K562 (cell line): ENCODE measurements at regions not wholly inside any gene's neighbourhood (a gene's known extent, or its start where the extent isn't known, plus 50 kb on each side); places are given as distances from the start of the nearest gene placed in this dataset.

Experiments used
- ATAC-seq: fragments of 200-7000 bp; cut with Tn5 transposase; 3 replicates; pipeline ENCODE4 v1.9.1; 2020; ENCODE audit warnings: moderate library complexity
- BruUV-seq: library from RNA; stranded (reverse); fragments of 400-500 nt; replicated peaks from 2 replicates; lab custom pipeline; 2021; lab: Mats Ljungman, UMichigan
- CTCF ChIA-PET: fragments of 300-600 bp; formaldehyde crosslinking; extraction: SDS; loops from one replicate; lab custom pipeline; 2021; ENCODE audit warnings: low intra/inter-chr PET ratio; lab: Yijun Ruan, JAX
- POLR2A ChIA-PET: fragments of 300-600, 350-650 bp; sonication (Branson Sonifier 250); formaldehyde crosslinking; extraction: SDS; loops from one replicate; lab custom pipeline; 2021; ENCODE audit warnings: antibody characterized with exemption, inconsistent platforms; lab: Yijun Ruan, JAX
- DNase-seq, 4 experiments: peaks; one replicate each; pipeline versions ENCODE4 v3.0.0 to v3.0.0-alpha.2; 2011 to 2018; ENCODE audit warnings: low spot score in 3 of 4, mixed read lengths in 3 of 4; ENCODE audit errors: extremely low read depth in 1 of 4
- FAIRE-seq: peaks from 2 replicates; lab custom pipeline; 2011; peaks lifted over from hg19 to GRCh38; lab: Jason Lieb, UNC
- H2AFZ ChIP-seq: 2 replicates; pipeline ENCODE4 v1.6.0; 2011; ENCODE audit warnings: low read depth, low read length, control low read depth, inconsistent platforms
- H3K27ac ChIP-seq: fragments of 200-600 bp; 3 replicates; pipeline ENCODE4 v1.8.0; 2011; ENCODE audit warnings: low read depth, mild to moderate bottlenecking, control low read depth, inconsistent platforms, low read length, moderate library complexity, mixed read lengths; ENCODE audit errors: extremely low read depth
- H3K27me3 ChIP-seq, 2 experiments: fragments of 300-600 bp in 1 of 2; 2 replicates in 1 of 2; 3 replicates in 1 of 2; pipeline versions ENCODE4 v1.6.0 to v1.8.0; 2011; ENCODE audit warnings: inconsistent platforms in 2 of 2, low read length in 2 of 2, mild to moderate bottlenecking in 1 of 2, mixed read lengths in 1 of 2, moderate library complexity in 1 of 2; ENCODE audit not compliant: control insufficient read depth in 2 of 2, insufficient read depth in 2 of 2
- H3K36me3 ChIP-seq: fragments of 300-600 bp; 3 replicates; pipeline ENCODE4 v1.8.0; 2011; ENCODE audit warnings: mild to moderate bottlenecking, low read length, inconsistent platforms; ENCODE audit not compliant: control insufficient read depth, insufficient read depth
- H3K4me1 ChIP-seq, 2 experiments: fragments of 200-600 bp in 1 of 2; replicated peaks in 1 of 2; 2 replicates in 1 of 2; 3 replicates in 1 of 2; pipeline versions ENCODE4 v1.5.1 to v1.8.0; 2011; ENCODE audit warnings: inconsistent platforms in 2 of 2, low read length in 2 of 2, mild to moderate bottlenecking in 1 of 2, mixed read lengths in 1 of 2, moderate library complexity in 1 of 2; ENCODE audit not compliant: control insufficient read depth in 2 of 2, insufficient read depth in 2 of 2
- H3K4me2 ChIP-seq: 2 replicates; pipeline ENCODE4 v1.6.1; 2011; ENCODE audit warnings: low read length, control low read depth, inconsistent platforms, mixed read lengths; ENCODE audit not compliant: insufficient read depth
- H3K4me3 ChIP-seq: fragments of 200-600 bp; sonication (generic), shearing (Covaris generic); 2 replicates; pipeline ENCODE4 v1.5.1; 2016; ENCODE audit warnings: control low read depth, inconsistent platforms
- H3K79me2 ChIP-seq: fragments of 200-600 bp; 3 replicates; pipeline ENCODE4 v1.8.0; 2011; ENCODE audit warnings: low read length, inconsistent platforms; ENCODE audit not compliant: control insufficient read depth, insufficient read depth
- H3K9ac ChIP-seq, 2 experiments: 2 replicates each; pipeline versions ENCODE4 v1.6.0 to v1.6.1; 2011; ENCODE audit warnings: low read depth in 2 of 2, low read length in 2 of 2, control low read depth in 1 of 2, inconsistent platforms in 1 of 2, mild to moderate bottlenecking in 1 of 2, mixed read lengths in 1 of 2; ENCODE audit not compliant: insufficient read depth in 1 of 2
- H3K9me1 ChIP-seq: one replicate; pipeline ENCODE4 v1.6.0; 2011; ENCODE audit warnings: inconsistent platforms, mild to moderate bottlenecking, low read length, moderate library complexity; ENCODE audit not compliant: control insufficient read depth, insufficient read depth
- H3K9me3 ChIP-seq: replicated peaks from 2 replicates; pipeline ENCODE4 v1.5.1; 2011; ENCODE audit warnings: low read depth, low read length, inconsistent platforms; ENCODE audit not compliant: control insufficient read depth, insufficient read depth
- H4K20me1 ChIP-seq: replicated peaks from 2 replicates; pipeline ENCODE4 v1.6.1; 2011; ENCODE audit warnings: low read length, inconsistent platforms, mixed read lengths; ENCODE audit not compliant: control insufficient read depth, insufficient read depth
- BRCA1 ChIP-seq, 2 experiments: fragments of 450-650 bp in 1 of 2; sonication (generic) in 1 of 2; formaldehyde crosslinking in 1 of 2; IDR thresholded peaks; 2 replicates each; pipeline versions ENCODE4 v1.5.0 to v1.6.1; 2017 to 2020; ENCODE audit warnings: mild to moderate bottlenecking in 1 of 2, missing genetic modification reagents in 1 of 2
- FOS ChIP-seq: IDR thresholded peaks from 3 replicates; pipeline ENCODE4 v1.6.1; 2011; ENCODE audit not compliant: insufficient read length; ENCODE audit errors: extremely low read depth
- FOXJ3 ChIP-seq: sonication (generic); formaldehyde crosslinking; IDR thresholded peaks from 2 replicates; pipeline ENCODE4 v1.4.0; 2020; ENCODE audit warnings: mild to moderate bottlenecking, missing genetic modification reagents
- HNRNPUL1 ChIP-seq: fragments of 200-400 bp; formaldehyde crosslinking; IDR thresholded peaks from 2 replicates; pipeline ENCODE4 v1.6.1; 2017; ENCODE audit warnings: low read length
- JUNB ChIP-seq: fragments of 450-650 bp; formaldehyde crosslinking; conservative IDR thresholded peaks from 2 replicates; pipeline ENCODE4 v1.4.0; 2020; ENCODE audit warnings: mild to moderate bottlenecking
- NFYB ChIP-seq: IDR thresholded peaks from 2 replicates; pipeline ENCODE4 v1.6.1; 2011; ENCODE audit warnings: mild to moderate bottlenecking, moderate library complexity; ENCODE audit not compliant: insufficient read length; ENCODE audit errors: extremely low read depth
- TAL1 ChIP-seq: fragments of 450-650 bp; IDR thresholded peaks from 2 replicates; pipeline ENCODE4 v1.6.1; 2016; ENCODE audit warnings: mild to moderate bottlenecking
- TOE1 ChIP-seq, 2 experiments: fragments of 450-650 bp in 1 of 2; sonication (generic) in 1 of 2; formaldehyde crosslinking in 1 of 2; IDR thresholded peaks; 2 replicates each; pipeline versions ENCODE4 v1.7.1 to v1.8.0; 2016 to 2022; ENCODE audit warnings: borderline replicate concordance in 2 of 2, mild to moderate bottlenecking in 2 of 2, antibody characterized with exemption in 1 of 2, inconsistent platforms in 1 of 2, low read depth in 1 of 2, missing genetic modification reagents in 1 of 2, moderate library complexity in 1 of 2
- ZNF551 ChIP-seq: fragments of 250-450 bp; sonication (Bioruptor Pico); IDR thresholded peaks from 2 replicates; pipeline ENCODE4 v1.5.0; 2021; ENCODE audit warnings: mild to moderate bottlenecking, moderate library complexity
- ZNF77 ChIP-seq: fragments of 250-450 bp; sonication (Bioruptor Pico); IDR thresholded peaks from 2 replicates; pipeline ENCODE4 v1.5.0; 2020
- WGBS: fragments of 100-300 bp; shearing (Covaris generic); methylation state at CpG from one replicate; pipeline ENCODE4 v1.1.6; 2016; ENCODE audit warnings: low coverage, mixed read lengths; ENCODE audit not compliant: insufficient coverage; ENCODE audit errors: missing lambda C conversion rate; 5-methylcytosine and 5-hydroxymethylcytosine counted together
- in situ Hi-C: fragments of 300-500 bp; cut with MboI; formaldehyde crosslinking; loops from 4 replicates; pipeline ENCODE4 v1.15.0; 2018; ENCODE audit warnings: inconsistent platforms, mixed read lengths
- intact Hi-C: fragments of 100-400 bp; cut with micrococcal nuclease; formaldehyde crosslinking; loops from 2 replicates; pipeline ENCODE4 v1.14.2; 2022
- TF ChIP-seq, protein P1 (sequence below): fragments of 250-450 bp; sonication (Bioruptor Pico); IDR thresholded peaks from 2 replicates; pipeline ENCODE4 v1.5.0; 2020; ENCODE audit warnings: mild to moderate bottlenecking
- TF ChIP-seq, protein P2 (sequence below), 2 experiments: fragments of 450-650 bp; formaldehyde crosslinking in 1 of 2; IDR thresholded peaks; 2 replicates each; pipeline versions ENCODE4 v1.4.0 to v1.6.1; 2014 to 2020; ENCODE audit warnings: mild to moderate bottlenecking in 2 of 2, borderline replicate concordance in 1 of 2, low read depth in 1 of 2

DNA sequence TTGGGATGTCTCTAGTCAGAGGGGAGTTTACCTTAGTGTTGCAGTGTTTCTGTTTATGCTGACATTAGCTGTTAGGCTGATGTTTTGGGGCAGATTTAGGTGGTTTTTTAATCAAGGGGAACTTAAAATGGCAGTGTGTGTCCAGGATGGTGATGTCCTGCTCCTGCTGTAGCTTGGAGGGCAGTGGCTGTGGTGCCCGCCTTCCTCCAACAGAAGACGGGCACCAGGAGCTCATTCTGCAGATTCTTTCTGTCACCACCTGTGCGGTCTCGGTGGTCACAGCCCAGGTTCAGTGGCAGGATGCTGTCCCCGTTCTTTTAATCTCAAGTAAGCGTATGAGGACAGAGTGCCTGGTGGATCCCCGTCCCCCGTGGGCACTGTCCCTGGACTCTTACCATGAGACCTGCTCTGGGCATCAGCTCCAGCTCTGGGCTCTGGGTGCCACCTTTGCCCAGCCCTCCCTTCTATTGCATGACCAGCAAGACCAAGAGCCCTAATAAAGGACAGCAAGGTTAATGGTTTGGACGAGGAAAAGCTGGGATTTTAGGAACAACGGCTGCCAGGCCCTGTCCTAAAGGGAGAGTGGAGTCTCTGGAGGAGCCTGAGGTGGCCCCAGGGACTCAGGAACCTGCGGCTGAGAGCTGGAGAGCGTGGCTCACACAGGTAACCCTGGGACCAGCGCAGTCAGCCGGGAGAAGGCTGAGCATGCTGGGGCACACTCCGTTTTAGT, 217.3 kb downstream of the ERMARD start:
- CTCF ChIA-PET: no interaction called here
- ATAC-seq: no peak
- Histone ChIP-seq H3K4me2 (no peak overlapping the region), H3K9me3 (no peaks in the 10 kb centered on the region), H3K27me3 (peaks cover 0 to 58% of the 10 kb centered on the region in 2 experiments; a peak in 2 of 5 replicates), H4K20me1 (peaks cover 6% of the 10 kb centered on the region; the same call in 1 of the 2 replicates), H3K27ac (no peak overlapping the region), H3K9ac (no peak overlapping the region), H2AFZ (no peak overlapping the region), H3K36me3 (no peaks in the 10 kb centered on the region), H3K79me2 (no peaks in the 10 kb centered on the region), H3K4me3 (no peak overlapping the region), H3K4me1 (no peaks in the 10 kb centered on the region; a peak in 2 of 5 replicates), H3K9me1 (no peaks in the 10 kb centered on the region)
- POLR2A ChIA-PET: interaction anchor here (1.3 to 1.4 kb wide), 2 partner anchors 11 to 15 kb away, joined by 3 to 6 read pairs; no protein-coding TSS in a partner anchor
- DNase-seq: no peak
- no peak for FAIRE-seq
- intact Hi-C loops (no loop called here), in situ Hi-C loops (no loop called here)
- BruUV-seq: no TSS peak
- WGBS: 2% methylated on average over 15 of the region's 15 CpGs
- TF ChIP-seq ZNF551 (CRISPR knock-in tag) (no peak), NFYB (no peak), FOS (no peak), TAL1 (no peak), HNRNPUL1 (no peak), JUNB (no peak), ZNF77 (CRISPR knock-in tag) (no peak), FOXJ3 (CRISPR knock-in tag) (no peak), TOE1 (IDR thresholded peaks at IDR 0.05; ENCODE audit: borderline replicate concordance) (no peak), TOE1 (CRISPR knock-in tag; IDR thresholded peaks at IDR 0.05; ENCODE audit: borderline replicate concordance, low read depth) (no peak), BRCA1 (IDR thresholded peaks at IDR 0.05) (no peak), BRCA1 (CRISPR knock-in tag; IDR thresholded peaks at IDR 0.05) (no peak)
- TF ChIP-seq, protein P1, sequence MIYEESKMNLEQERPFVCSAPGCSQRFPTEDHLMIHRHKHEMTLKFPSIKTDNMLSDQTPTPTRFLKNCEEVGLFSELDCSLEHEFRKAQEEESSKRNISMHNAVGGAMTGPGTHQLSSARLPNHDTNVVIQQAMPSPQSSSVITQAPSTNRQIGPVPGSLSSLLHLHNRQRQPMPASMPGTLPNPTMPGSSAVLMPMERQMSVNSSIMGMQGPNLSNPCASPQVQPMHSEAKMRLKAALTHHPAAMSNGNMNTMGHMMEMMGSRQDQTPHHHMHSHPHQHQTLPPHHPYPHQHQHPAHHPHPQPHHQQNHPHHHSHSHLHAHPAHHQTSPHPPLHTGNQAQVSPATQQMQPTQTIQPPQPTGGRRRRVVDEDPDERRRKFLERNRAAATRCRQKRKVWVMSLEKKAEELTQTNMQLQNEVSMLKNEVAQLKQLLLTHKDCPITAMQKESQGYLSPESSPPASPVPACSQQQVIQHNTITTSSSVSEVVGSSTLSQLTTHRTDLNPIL (CRISPR knock-in tag): no peak
- TF ChIP-seq, protein P2, sequence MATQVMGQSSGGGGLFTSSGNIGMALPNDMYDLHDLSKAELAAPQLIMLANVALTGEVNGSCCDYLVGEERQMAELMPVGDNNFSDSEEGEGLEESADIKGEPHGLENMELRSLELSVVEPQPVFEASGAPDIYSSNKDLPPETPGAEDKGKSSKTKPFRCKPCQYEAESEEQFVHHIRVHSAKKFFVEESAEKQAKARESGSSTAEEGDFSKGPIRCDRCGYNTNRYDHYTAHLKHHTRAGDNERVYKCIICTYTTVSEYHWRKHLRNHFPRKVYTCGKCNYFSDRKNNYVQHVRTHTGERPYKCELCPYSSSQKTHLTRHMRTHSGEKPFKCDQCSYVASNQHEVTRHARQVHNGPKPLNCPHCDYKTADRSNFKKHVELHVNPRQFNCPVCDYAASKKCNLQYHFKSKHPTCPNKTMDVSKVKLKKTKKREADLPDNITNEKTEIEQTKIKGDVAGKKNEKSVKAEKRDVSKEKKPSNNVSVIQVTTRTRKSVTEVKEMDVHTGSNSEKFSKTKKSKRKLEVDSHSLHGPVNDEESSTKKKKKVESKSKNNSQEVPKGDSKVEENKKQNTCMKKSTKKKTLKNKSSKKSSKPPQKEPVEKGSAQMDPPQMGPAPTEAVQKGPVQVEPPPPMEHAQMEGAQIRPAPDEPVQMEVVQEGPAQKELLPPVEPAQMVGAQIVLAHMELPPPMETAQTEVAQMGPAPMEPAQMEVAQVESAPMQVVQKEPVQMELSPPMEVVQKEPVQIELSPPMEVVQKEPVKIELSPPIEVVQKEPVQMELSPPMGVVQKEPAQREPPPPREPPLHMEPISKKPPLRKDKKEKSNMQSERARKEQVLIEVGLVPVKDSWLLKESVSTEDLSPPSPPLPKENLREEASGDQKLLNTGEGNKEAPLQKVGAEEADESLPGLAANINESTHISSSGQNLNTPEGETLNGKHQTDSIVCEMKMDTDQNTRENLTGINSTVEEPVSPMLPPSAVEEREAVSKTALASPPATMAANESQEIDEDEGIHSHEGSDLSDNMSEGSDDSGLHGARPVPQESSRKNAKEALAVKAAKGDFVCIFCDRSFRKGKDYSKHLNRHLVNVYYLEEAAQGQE (IDR thresholded peaks at IDR 0.05; ENCODE audit: borderline replicate concordance): no peak
- TF ChIP-seq, protein P2 (CRISPR knock-in tag; IDR thresholded peaks at IDR 0.05; ENCODE audit: low read depth): no peak
